Neuronal stem cell (in vitro differentiated cells): ENCODE measurements at regions not wholly inside any gene's neighbourhood (a gene's known extent, or its start where the extent isn't known, plus 50 kb on each side); places are given as distances from the start of the nearest gene placed in this dataset.
A peak's percentile ranks its signal among the peaks of the same experiment; 100 is the strongest.

Experiments
- DNase-seq: peaks from one replicate; pipeline ENCODE4 v3.0.0-alpha.2; 2013; ENCODE audit warnings: low spot score
- H2AFZ ChIP-seq: one replicate; pipeline ENCODE4 v1.6.1; 2013; ENCODE audit warnings: mild to moderate bottlenecking, low read length, inconsistent platforms
- H2AK5ac ChIP-seq: 2 replicates; pipeline ENCODE4 v1.6.1; 2013; ENCODE audit warnings: low read depth, mild to moderate bottlenecking, inconsistent platforms, low read length, moderate library complexity, mixed read lengths
- H2BK120ac ChIP-seq: 2 replicates; pipeline ENCODE4 v1.6.1; 2013; ENCODE audit warnings: low read depth, mild to moderate bottlenecking, inconsistent platforms, low read length, moderate library complexity, mixed read lengths
- H2BK12ac ChIP-seq: one replicate; pipeline ENCODE4 v1.6.1; 2013; ENCODE audit warnings: low read length, inconsistent platforms
- H2BK15ac ChIP-seq: 2 replicates; pipeline ENCODE4 v1.6.1; 2013; ENCODE audit warnings: mild to moderate bottlenecking, low read length, inconsistent platforms, mixed read lengths
- H2BK5ac ChIP-seq: one replicate; pipeline ENCODE4 v1.6.1; 2013; ENCODE audit warnings: inconsistent platforms, mild to moderate bottlenecking, low read length, moderate library complexity
- H3K14ac ChIP-seq: one replicate; pipeline ENCODE4 v1.6.1; 2013; ENCODE audit warnings: low read length, inconsistent platforms
- H3K18ac ChIP-seq: 2 replicates; pipeline ENCODE4 v1.6.1; 2013; ENCODE audit warnings: low read length, inconsistent platforms
- H3K23ac ChIP-seq: 2 replicates; pipeline ENCODE4 v1.6.1; 2013; ENCODE audit warnings: low read depth, mild to moderate bottlenecking, mixed read lengths, low read length, inconsistent platforms; ENCODE audit not compliant: poor library complexity
- H3K27ac ChIP-seq: replicated peaks from 3 replicates; pipeline ENCODE4 v1.5.1; 2013; ENCODE audit warnings: low read length, inconsistent platforms
- H3K27me3 ChIP-seq, 3 experiments: 2 replicates each; pipeline ENCODE4 v1.6.1; 2013; ENCODE audit warnings: low read length in 3 of 3, mild to moderate bottlenecking in 2 of 3, inconsistent platforms in 1 of 3, low read depth in 1 of 3, mixed read lengths in 1 of 3, moderate library complexity in 1 of 3; ENCODE audit not compliant: control insufficient read depth in 3 of 3, insufficient read depth in 3 of 3
- H3K36me3 ChIP-seq, 2 donors: replicated peaks in 1 of 2; 2 replicates each; pipeline ENCODE4 v1.6.1; 2013; ENCODE audit warnings: low read length in 2 of 2; ENCODE audit not compliant: control insufficient read depth in 2 of 2, insufficient read depth in 2 of 2
- H3K4ac ChIP-seq: 2 replicates; pipeline ENCODE4 v1.6.1; 2013; ENCODE audit warnings: inconsistent platforms, mild to moderate bottlenecking, low read length, moderate library complexity
- H3K4me1 ChIP-seq, 2 donors: 1 replicate in 1 of 2; 2 replicates in 1 of 2; pipeline ENCODE4 v1.6.1; 2013; ENCODE audit warnings: low read length in 2 of 2, low read depth in 1 of 2; ENCODE audit not compliant: control insufficient read depth in 2 of 2, insufficient read depth in 1 of 2
- H3K4me2 ChIP-seq: one replicate; pipeline ENCODE4 v1.6.1; 2013; ENCODE audit warnings: mild to moderate bottlenecking, low read length, inconsistent platforms; ENCODE audit not compliant: insufficient read depth, poor library complexity, severe bottlenecking
- H3K4me3 ChIP-seq, 2 donors: 2 replicates each; pipeline ENCODE4 v1.5.1; 2013; ENCODE audit warnings: low read length in 2 of 2, mild to moderate bottlenecking in 2 of 2, inconsistent platforms in 1 of 2, moderate library complexity in 1 of 2
- H3K79me1 ChIP-seq: one replicate; pipeline ENCODE4 v1.6.1; 2013; ENCODE audit warnings: low read depth, mild to moderate bottlenecking, inconsistent platforms, low read length, moderate library complexity
- H3K9ac ChIP-seq: one replicate; pipeline ENCODE4 v1.6.1; 2013; ENCODE audit warnings: mild to moderate bottlenecking, low read depth, low read length, inconsistent platforms; ENCODE audit not compliant: poor library complexity
- H3K9me3 ChIP-seq, 2 donors: replicated peaks in 1 of 2; 2 replicates each; pipeline versions ENCODE3 to v1.6.1; 2013; ENCODE audit warnings: low read length in 2 of 2, mild to moderate bottlenecking in 2 of 2, inconsistent platforms in 1 of 2, low read depth in 1 of 2, mixed read lengths in 1 of 2, moderate library complexity in 1 of 2; ENCODE audit not compliant: control insufficient read depth in 2 of 2, insufficient read depth in 1 of 2
- H4K8ac ChIP-seq: one replicate; pipeline ENCODE4 v1.6.1; 2013; ENCODE audit warnings: low read depth, mild to moderate bottlenecking, inconsistent platforms, low read length, moderate library complexity
- H4K91ac ChIP-seq: one replicate; pipeline ENCODE4 v1.6.1; 2013; ENCODE audit warnings: low read length, low read depth, mild to moderate bottlenecking, inconsistent platforms; ENCODE audit not compliant: poor library complexity
- WGBS, 2 donors: extraction: QIAGEN DNeasy Blood & Tissue Kit; methylation state at CpG; one replicate each; pipeline ENCODE4 v1.1.7; 2013; ENCODE audit warnings: missing lambda C conversion rate in 2 of 2, mixed read lengths in 1 of 2; ENCODE audit not compliant: insufficient read length in 2 of 2, insufficient replicate concordance in 1 of 2; ENCODE audit errors: extremely low coverage in 2 of 2; 5-methylcytosine and 5-hydroxymethylcytosine counted together

DNA sequence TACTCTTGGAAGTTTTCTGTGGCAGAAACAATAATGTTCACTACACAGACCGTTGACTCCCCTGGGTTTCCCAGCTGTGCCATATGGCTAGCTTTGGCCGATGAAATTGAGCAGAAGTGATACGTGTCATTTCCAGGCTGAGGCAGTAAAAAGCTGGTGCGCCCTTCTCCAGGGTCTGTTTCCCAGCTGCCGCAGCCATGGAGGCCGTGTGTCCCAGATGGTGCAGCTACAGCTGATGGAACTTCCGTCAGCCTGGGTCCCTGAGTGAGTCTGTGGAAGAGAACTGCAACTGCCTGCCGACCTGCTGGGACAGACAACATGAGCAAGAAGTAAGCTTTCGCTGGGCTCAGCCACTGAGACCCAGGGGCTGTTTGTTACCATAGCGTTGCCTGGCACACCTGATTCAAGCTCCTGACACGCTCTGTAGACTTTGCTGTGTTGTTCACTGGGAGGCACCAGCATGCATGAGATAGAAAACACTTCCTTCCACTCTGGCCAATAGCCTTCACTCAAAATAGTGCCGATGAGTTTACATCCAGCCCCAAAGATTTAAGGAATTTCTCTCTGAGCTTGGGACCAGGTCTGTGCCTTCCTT is 116.3 kb upstream of the SLC25A33 start:
- Histone ChIP-seq H2BK120ac (no peak overlapping the region), H3K79me1 (no peaks in the 10 kb centered on the region), H3K14ac (no peak overlapping the region), H2AFZ (no peak overlapping the region), H3K4ac (no peak overlapping the region), H3K23ac (no peak overlapping the region), H3K4me2 (no peak overlapping the region), H3K18ac (no peak overlapping the region), H3K4me1 (no peaks in the 10 kb centered on the region), H3K9me3 (no peaks in the 10 kb centered on the region), H4K91ac (no peak overlapping the region), H4K8ac (no peak overlapping the region), H3K9ac (no peak overlapping the region), H3K27me3 (peaks cover 0 to 18% (median 0%) of the 10 kb centered on the region in 3 experiments), H2BK15ac (no peak overlapping the region), H2BK5ac (no peak overlapping the region), H3K27ac (no peak overlapping the region), H2AK5ac (no peak overlapping the region), H3K36me3 (no peaks in the 10 kb centered on the region), H3K4me3 (no peak overlapping the region), H2BK12ac (no peak overlapping the region)
- WGBS, 2 donors: no CpG with 5 or more reads among the region's 12 CpGs
- no peak for DNase-seq

DNA sequence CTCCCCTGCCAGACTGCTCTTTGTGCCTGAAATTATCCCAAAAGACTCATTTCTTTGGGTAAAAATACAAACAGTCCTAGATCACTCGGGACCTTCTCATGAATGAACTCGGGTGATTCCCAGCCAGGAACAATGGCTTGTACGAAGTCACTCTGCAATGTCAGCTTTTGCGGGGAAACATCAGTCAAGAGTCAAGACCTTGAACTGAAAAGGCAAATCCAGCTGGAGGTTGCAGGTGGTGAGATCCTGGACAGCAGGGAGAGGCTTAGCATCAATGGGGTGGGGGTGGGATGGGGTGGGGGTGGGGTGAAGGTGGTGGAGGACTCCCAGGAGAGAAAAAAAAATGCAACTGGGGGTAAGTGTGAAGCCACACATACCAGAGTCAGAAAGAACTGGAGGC is 115.0 kb upstream of the SLC25A33 start:
- Histone ChIP-seq H2BK5ac (no peak overlapping the region), H3K14ac (no peak overlapping the region), H3K4me2 (no peak overlapping the region), H3K4ac (no peak overlapping the region), H4K91ac (no peak overlapping the region), H3K79me1 (no peaks in the 10 kb centered on the region), H2AK5ac (no peak overlapping the region), H4K8ac (no peak overlapping the region), H2BK12ac (no peak overlapping the region), H3K23ac (no peak overlapping the region), H3K27ac (no peak overlapping the region), H3K4me1 (peaks cover 0 to 3% of the 10 kb centered on the region in 2 donors), H2BK15ac (no peak overlapping the region), H2AFZ (no peak overlapping the region), H3K18ac (no peak overlapping the region), H3K9ac (no peak overlapping the region), H2BK120ac (no peak overlapping the region), H3K27me3 (peaks cover 0 to 18% (median 0%) of the 10 kb centered on the region in 3 experiments), H3K4me3 (no peak overlapping the region), H3K9me3 (no peaks in the 10 kb centered on the region), H3K36me3 (no peaks in the 10 kb centered on the region)
- DNase-seq: no peak
- WGBS, 2 donors: no CpG with 5 or more reads among the region's 4 CpGs

DNA sequence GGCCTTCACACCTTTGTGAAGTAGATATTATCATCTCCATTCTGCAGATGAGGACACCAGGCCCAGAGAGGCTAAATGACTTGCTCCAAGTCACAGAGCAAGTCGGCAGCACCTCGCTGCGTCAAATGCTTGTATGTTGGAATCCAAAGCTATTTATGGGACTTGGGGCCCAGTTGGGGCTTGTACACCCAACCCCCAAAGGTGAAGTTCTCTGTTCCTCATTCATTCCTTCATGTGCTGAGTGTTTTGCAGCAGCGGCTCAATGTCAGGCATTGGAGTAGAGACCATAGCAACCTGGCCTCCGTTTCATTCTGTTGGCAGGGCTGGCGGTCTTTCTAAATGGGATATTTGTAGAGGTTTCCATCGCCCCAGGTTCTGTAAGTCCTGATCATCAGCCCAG is 113.4 kb upstream of the SLC25A33 start:
- WGBS, 2 donors: no CpG with 5 or more reads among the region's 7 CpGs
- DNase-seq: no peak
- peaks cover 0 to 6% of the 10 kb centered on the region in 2 donors for H3K4me1 ChIP-seq
- H3K4me3 ChIP-seq: no peak overlapping the region
- no peak overlapping the region for H3K18ac ChIP-seq
- no peak overlapping the region for H3K4ac ChIP-seq
- H2BK12ac ChIP-seq: no peak overlapping the region
- H2BK120ac ChIP-seq: no peak overlapping the region
- no peaks in the 10 kb centered on the region for H3K79me1 ChIP-seq
- H2AFZ ChIP-seq: no peak overlapping the region
- H3K9ac ChIP-seq: no peak overlapping the region
- H2AK5ac ChIP-seq: no peak overlapping the region
- no peaks in the 10 kb centered on the region for H3K36me3 ChIP-seq
- no peak overlapping the region for H3K14ac ChIP-seq
- H2BK5ac ChIP-seq: no peak overlapping the region
- H3K4me2 ChIP-seq: no peak overlapping the region
- H3K23ac ChIP-seq: no peak overlapping the region
- H3K27ac ChIP-seq: no peak overlapping the region
- H3K27me3 ChIP-seq: peaks cover 0 to 17% (median 0%) of the 10 kb centered on the region in 3 experiments
- H4K8ac ChIP-seq: no peak overlapping the region
- H3K9me3 ChIP-seq: no peaks in the 10 kb centered on the region
- no peak overlapping the region for H2BK15ac ChIP-seq
- H4K91ac ChIP-seq: no peak overlapping the region

DNA sequence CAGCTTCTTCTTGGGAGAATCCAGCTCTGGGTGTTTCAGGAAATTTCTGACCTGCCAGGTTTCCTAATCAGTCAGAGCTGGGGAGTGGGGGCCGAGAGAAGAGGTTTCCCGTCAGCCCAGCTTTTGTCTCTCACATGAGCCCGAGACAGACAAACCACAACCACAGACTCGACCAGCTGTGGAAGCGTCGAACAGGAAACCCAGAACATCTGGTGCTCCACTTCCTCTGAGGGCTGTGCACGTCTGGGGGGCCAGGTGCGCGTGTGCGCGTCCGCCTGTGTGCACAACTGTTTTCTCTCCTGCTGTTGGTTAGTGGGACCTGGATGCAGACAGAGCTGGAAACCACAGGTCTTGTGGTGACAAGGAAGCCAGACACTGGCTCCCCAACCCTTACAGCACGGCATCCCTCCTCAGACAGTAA is 113.0 kb upstream of the SLC25A33 start:
- no peak overlapping the region for H3K4me2 ChIP-seq
- no peaks in the 10 kb centered on the region for H3K79me1 ChIP-seq
- H3K18ac ChIP-seq: no peak overlapping the region
- H2AK5ac ChIP-seq: peak overlapping the region; percentile 65
- no peak for DNase-seq
- peaks cover 0 to 13% (median 0%) of the 10 kb centered on the region in 3 experiments for H3K27me3 ChIP-seq
- no peak overlapping the region for H2BK12ac ChIP-seq
- H2BK5ac ChIP-seq: no peak overlapping the region
- H3K27ac ChIP-seq: no peak overlapping the region
- H2BK120ac ChIP-seq: no peak overlapping the region
- peak overlapping the region; percentile 14 for H2BK15ac ChIP-seq
- no peak overlapping the region for H3K23ac ChIP-seq
- no peak overlapping the region for H3K9ac ChIP-seq
- H3K36me3 ChIP-seq: no peaks in the 10 kb centered on the region
- H2AFZ ChIP-seq: no peak overlapping the region
- H3K4ac ChIP-seq: no peak overlapping the region
- H4K8ac ChIP-seq: no peak overlapping the region
- H3K9me3 ChIP-seq: no peaks in the 10 kb centered on the region
- H3K4me1 ChIP-seq: peaks cover 0 to 6% of the 10 kb centered on the region in 2 donors
- no CpG with 5 or more reads among the region's 13 CpGs for WGBS, 2 donors
- H3K4me3 ChIP-seq: no peak overlapping the region
- peak overlapping the region; percentile 48 for H4K91ac ChIP-seq
- no peak overlapping the region for H3K14ac ChIP-seq
